GM08714 (cell line): ENCODE measurements at regions not wholly inside any gene's neighbourhood (a gene's known extent, or its start where the extent isn't known, plus 50 kb on each side); places are given as distances from the start of the nearest gene placed in this dataset.
"Not testable (repeated sequence)": the region's sequence is repeated elsewhere in the genome, so short reads cannot be mapped to it uniquely, and the experiment has no call there.

Source experiments
- H3K4me3 ChIP-seq: fragments of 200-500 bp; sonication (Bioruptor generic); 2 replicates; pipeline ENCODE4 v1.5.1; 2014; ENCODE audit warnings: mild to moderate bottlenecking, low read length, inconsistent platforms
- ZNF274 ChIP-seq: IDR thresholded peaks from 2 replicates; pipeline ENCODE4 v1.6.1; 2012; ENCODE audit warnings: mild to moderate bottlenecking, low read depth, low read length

DNA sequence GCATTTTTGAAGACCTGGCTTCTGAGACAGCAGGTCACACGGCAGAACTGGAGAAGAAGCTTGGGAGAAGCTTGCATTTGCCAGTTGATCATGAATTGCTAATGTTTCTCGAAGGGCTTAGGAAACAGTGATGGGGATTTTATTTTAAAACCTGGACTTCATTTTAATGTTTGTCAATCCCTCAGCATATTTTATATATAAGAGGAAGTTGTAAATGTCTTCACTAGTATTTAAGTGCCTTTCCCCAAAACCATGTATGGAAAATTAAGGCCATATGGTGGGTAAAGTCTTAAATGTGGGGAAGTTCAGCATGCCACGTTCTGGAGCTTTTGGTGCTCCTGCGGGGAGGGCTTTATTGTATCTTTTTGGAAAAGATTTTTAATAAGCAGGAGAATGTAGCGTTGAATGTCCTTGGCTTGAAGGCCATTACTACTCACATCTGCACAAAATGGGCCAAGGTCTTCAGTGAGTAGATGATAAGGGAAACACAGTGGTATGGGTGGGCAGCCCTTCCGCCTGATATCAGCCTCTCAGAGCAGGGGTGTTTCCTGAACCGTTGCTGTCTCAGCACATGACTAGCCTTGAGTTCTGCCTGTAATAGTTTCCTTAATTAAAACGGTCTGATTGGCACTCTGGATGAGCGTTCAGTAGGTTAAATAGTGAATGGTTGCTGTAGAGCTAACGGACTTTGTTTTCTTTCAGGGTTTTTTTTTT lies 511.4 kb downstream of the PCNX1 start:
- no peak overlapping the region for H3K4me3 ChIP-seq
- no peak for TF ChIP-seq ZNF274

DNA sequence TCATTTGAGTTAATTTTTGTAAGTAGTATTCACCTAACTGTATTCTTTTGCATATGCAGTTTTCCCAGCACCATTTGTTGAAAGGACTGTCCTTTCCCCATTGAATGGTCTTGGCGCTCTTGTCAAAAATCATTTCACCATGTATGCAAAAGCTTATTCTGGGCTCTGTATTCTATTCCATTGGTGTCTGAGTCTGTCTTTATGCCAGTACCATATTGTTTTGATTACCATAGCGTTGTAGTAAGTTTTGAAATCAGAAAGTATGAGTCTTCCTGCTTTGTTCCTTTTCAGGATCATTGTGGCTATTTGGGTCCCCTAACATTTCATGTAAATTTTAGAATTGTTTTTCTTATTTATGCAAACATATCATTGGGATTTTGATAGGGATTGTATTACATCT lies 508.7 kb upstream of the RGS6 start:
- no peak for TF ChIP-seq ZNF274
- no peak overlapping the region for H3K4me3 ChIP-seq

DNA sequence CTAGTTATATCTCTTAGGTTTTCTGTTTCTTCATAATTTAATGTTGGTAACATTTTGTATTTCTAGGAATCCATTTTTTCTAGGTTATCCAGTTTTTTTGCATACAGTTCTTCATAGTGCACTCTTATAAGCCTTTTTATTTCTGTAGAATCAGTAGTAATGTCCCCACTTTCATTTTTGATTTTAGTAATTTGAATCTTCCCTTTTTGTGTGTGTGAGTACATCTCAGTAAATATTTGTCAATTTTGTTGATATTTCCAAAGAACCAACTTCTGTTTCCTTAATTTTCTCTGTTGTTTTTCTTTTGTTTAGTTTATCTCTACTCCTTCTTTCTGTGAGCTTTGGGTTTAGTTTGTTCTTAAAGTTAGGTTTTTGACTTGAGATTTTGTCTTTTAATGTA lies 507.3 kb upstream of the RGS6 start:
- no peak overlapping the region for H3K4me3 ChIP-seq
- TF ChIP-seq ZNF274: no peak

DNA sequence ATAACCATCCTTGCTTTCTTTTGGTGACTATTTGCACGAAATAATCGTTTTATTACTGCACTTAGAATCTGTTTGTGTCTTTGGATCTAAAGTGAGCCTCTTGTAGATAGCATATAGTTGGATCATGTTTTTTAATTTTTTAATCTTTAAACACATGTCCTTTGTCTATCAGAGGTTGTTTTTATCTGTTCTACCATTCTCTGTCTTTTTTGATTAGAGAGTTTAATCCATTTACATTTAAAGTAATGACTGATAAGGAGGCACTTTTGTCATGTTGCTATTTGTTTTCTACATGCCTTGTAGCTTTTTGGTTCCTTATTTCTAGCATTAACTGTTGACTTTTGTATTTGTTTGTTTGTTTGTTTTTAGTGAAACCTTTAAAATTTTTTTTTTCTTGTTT lies 506.2 kb upstream of the RGS6 start:
- no peak for TF ChIP-seq ZNF274
- no peak overlapping the region for H3K4me3 ChIP-seq

DNA sequence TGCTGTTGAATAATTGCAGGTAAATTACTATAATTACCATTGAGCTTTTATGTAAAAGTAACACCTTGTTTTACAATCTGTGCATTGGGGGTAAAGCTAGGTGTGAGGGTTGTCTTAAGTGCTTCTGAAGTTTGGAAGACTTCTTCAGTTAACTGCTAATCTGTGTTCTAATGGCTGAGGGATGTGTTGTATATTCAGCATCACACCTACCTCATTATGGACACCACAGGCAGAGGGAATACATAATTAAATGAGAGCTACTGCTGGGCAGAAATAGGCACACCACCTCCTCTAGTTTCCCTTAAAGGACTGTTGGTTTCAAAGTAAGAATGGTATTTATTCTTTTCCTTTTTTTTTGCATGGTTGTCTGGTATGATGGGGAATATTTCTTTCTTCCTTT lies 502.3 kb upstream of the RGS6 start:
- H3K4me3 ChIP-seq: no peak overlapping the region
- TF ChIP-seq ZNF274: no peak

DNA sequence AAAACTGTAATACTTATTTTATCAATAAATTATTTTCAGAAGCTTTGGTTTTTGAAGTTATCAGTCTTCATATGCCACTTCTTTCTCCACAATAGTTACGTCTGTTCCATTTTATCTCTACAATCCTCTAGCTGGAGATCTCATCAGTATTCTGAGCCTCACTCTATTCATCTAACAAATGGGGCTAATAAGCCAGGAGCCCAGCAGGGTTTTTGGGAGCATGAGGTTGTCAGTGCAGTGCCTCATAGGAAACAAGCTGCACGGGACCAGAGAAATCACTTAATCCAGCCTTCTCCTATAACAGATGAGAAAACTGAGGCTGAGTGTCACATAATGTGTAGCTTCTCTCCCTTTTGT lies 501.9 kb upstream of the RGS6 start:
- peak overlapping the region; percentile 41; the same call in 1 of the 2 replicates for H3K4me3 ChIP-seq
- no peak for TF ChIP-seq ZNF274

DNA sequence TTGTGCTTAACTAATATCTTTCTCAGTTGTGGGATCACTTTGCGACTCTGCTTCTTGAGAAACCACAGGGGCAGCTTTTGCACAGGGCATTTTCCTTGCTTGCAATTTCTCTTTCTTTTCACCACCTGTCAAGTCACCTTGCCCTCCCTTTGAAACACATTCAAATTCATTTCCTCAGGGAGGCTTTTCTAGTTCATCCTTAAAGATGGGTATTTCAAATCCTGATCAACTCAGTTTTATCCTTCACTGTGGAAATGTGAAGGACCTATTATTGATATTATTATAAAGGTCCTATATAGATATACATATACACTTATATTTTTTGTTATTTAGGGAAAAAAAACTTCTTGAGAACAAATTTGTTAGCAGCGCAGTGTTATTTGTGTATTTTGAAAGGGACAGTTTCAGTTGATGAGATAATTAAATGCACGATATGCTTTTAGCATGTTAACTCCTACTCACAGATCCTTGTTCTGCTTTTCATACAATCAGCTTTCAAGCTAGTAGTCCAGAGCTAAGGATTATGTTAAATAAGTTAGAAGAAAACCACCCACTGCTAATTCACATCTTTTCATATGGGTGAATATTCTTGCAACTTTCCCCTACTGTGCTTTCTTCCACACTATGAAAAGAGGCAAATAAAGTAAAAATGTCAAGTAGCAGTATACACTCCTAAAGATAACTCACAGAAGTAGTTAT lies 501.4 kb upstream of the RGS6 start:
- no peak for TF ChIP-seq ZNF274
- H3K4me3 ChIP-seq: peak overlapping the region; percentile 41; the same call in 1 of the 2 replicates

DNA sequence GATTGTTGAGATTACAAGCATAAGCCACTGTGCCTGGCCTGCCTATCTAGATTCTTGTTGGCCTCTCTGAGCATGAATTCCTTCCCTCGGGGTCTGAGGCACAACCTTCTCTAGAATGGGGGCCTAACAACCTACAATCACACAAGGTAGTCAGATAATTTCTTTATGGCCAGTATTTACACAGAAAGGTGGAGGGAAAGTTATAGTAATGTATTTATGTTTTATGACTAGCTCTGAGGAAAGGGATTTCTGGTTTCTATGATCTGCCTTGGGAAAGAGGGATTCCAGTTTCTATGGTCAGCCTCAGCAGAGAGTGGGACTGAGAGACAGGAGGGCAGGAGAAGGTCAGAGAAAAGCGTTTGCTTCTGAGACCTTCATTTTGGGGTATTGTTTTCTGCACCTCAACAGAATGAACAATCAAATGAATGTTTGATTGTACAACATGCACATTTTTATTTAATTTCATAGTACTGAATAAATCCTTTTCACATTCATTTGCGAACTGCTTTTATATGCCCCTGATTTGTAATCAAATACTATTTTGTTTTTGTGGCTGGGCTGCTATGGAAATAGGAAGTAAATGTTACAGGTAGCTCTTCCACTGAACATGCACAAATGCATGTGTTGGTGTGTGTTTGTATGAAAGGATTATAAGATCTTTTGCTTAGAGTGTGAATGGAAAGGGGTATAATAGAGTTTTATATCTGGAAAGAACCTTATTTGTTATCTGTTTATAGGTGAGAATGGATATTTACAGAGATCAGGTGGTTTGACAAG lies 499.7 kb upstream of the RGS6 start:
- no peak for TF ChIP-seq ZNF274
- no peak overlapping the region for H3K4me3 ChIP-seq

DNA sequence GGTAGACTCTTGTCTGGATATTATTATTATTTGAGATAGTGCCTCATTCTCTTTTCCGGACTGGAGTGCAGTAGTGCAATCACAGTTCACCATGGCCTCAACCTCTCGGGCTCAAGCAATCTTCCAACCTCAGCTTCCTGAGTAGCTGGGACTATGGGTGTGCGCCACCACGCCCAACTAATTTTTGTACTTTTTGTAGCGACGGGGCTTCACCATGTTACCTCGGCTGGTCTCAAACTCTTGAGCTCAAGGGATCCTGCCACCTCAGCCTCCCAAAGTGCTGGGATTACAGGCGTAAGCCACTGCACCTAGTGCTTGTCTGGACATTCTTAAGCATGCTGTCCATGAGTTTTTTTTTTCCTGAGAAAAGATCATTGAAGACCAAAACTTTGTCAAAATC lies 498.9 kb upstream of the RGS6 start:
- no peak overlapping the region for H3K4me3 ChIP-seq

DNA sequence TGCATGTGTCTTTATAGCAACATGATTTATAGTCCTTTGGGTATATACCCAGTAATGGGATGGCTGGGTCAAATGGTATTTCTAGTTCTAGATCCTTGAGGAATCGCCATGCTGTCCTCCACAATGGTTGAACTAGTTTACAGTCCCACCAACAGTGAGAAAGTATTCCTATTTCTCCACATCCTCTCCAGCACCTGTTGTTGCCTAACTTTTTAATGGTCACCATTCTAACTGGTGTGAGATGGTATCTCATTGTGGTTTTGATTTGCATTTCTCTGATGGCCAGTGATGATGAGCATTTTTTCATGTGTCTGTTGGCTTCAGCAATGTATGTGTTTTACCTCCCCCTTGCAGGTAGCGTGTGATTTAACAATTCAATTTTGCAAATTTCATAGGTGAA lies 496.6 kb upstream of the RGS6 start:
- not testable (repeated sequence) for H3K4me3 ChIP-seq

More for the DNA sequence above, 498.9 kb upstream of the RGS6 start:
- TF ChIP-seq ZNF274: no peak

DNA sequence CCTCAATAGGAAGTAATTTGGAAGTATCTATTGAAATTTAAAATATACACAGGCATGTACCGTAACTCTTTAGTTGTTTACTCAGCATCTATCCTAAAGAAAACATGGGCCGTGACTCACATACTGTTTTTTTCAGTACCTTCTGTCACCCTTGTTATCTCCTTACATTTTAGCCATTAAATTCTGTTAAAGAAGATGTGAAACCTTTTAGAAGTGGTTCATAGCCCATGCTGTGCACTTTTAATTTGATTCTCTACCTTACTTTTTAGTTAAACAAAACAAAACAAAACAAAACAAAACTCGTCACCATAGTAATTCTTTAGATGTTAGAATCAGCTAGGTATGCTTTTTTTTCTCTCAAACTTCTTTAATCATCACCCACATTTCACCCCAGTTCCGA lies 494.4 kb upstream of the RGS6 start:
- no peak for TF ChIP-seq ZNF274

DNA sequence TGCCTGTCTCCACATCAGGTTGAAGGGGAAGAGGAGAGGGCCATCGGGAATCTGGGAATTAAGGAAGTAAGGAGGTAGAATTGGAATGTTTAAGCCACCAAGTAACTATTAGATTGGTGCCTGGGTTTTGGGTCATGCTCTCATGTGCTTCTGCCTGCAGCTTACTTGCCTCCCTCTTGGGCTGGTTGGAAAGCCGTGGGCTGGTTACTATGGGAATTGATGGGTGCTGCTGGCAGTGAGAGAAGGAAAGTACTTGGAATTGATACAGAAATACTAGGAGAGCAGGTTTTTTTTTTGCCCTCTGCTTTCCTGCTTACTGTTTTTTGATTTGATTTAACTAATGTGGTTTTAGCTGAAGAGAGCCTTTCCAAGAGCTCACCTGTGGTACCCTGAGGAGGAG lies 493.5 kb upstream of the RGS6 start:
- no peak for TF ChIP-seq ZNF274
- no peak overlapping the region for H3K4me3 ChIP-seq

More for the DNA sequence above, 494.4 kb upstream of the RGS6 start:
- H3K4me3 ChIP-seq: no peak overlapping the region

DNA sequence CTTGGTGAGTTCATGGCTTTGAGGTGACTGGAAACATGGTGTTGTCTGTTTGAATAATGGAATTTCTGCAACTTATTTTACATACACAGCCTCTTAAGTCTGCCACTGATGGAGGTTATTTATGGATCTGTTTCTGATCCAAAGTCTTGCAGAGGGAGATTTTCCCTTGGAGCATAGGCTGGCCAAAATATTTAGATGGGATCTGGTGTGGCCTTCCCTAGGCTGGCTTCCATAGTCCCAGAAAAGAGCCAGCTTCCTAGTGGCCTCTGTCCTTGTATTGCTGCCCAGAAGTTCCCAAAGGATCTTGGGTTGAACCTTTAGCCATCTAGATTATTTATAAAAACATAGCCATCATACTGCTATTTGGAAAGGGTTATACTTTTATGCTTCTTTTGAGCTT lies 491.1 kb upstream of the RGS6 start:
- no peak for TF ChIP-seq ZNF274
- H3K4me3 ChIP-seq: no peak overlapping the region

DNA sequence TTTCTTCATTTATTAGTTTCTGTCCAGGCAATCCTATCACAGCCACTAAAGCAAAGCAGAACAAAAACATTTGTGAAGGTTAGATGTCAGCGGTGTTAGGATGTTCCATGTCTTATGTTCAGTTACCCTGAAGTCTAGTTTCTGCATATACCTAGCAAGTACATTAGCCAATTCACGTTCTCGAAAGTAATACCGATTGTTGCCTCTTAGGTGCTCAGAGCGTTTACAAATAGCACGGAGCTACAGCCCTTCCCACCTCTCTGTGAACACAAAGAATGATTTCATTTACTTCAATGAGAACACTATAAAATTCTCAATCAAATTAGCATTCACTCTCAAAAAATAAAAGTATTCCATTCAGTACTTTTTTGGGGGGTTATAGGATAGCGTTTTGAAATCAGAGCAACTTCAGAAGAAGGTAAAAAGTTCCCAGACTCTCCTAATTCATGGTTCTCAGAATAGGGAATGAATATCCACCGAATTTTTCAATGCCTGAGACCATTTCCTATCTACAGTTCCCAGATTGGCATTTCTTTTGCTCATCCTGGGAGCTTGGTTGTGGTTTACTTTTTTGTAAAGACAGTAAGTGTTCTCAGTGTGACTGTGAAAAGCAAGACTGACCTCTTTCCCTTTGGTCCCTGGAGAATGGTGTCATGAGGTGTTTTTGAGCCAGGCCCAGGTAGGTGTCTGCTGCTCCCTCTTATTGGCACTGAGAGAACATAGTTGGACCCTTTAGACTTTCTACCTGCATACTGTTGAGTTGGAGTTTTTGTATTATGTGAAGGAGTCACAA lies 488.0 kb upstream of the RGS6 start:
- no peak overlapping the region for H3K4me3 ChIP-seq
- no peak for TF ChIP-seq ZNF274
